ENCODE measurements at regions not wholly inside any gene's neighbourhood (a gene's known extent, or its start where the extent isn't known, plus 50 kb on each side); places are given as distances from the start of the nearest gene placed in this dataset.
"Not testable (repeated sequence)": the region's sequence is repeated elsewhere in the genome, so short reads cannot be mapped to it uniquely, and the experiment has no call there.

- DNase-seq (ENCODE audit: low read depth in 1 of 2, low spot score in 1 of 2): peak in 1 of 2 experiments; percentile 2
These were observed 194.2 kb downstream of the EBLN2 start for GRCh38 chr3:73255609-73256029.

GRCh38 chr3:73257186-73257585 lies 195.7 kb downstream of the EBLN2 start:
- in situ Hi-C loops (cut with HindIII; ENCODE audit: low pct_unique_long_range_greater_than_20kb, low sequenced_read_pairs): no loop called here
- DNase-seq (ENCODE audit: low read depth in 1 of 2, low spot score in 1 of 2): no peak
- TF ChIP-seq JUND (IDR thresholded peaks at IDR 0.05; ENCODE audit: low read depth): no peak

More at GRCh38 chr3:73255609-73256029, 194.2 kb downstream of the EBLN2 start:
- in situ Hi-C loops (cut with HindIII; ENCODE audit: low pct_unique_long_range_greater_than_20kb, low sequenced_read_pairs): no loop called here
- TF ChIP-seq JUND (IDR thresholded peaks at IDR 0.05; ENCODE audit: low read depth): no peak

- TF ChIP-seq JUND (IDR thresholded peaks at IDR 0.05; ENCODE audit: low read depth): no peak
- DNase-seq (ENCODE audit: low read depth in 1 of 2, low spot score in 1 of 2): no peak
- in situ Hi-C loops (cut with HindIII; ENCODE audit: low pct_unique_long_range_greater_than_20kb, low sequenced_read_pairs): no loop called here
These were observed 196.6 kb downstream of the EBLN2 start for GRCh38 chr3:73258057-73258456.

GRCh38 chr3:73259291-73259690 lies 197.8 kb downstream of the EBLN2 start:
- in situ Hi-C loops (cut with HindIII; ENCODE audit: low pct_unique_long_range_greater_than_20kb, low sequenced_read_pairs): no loop called here
- TF ChIP-seq JUND (IDR thresholded peaks at IDR 0.05; ENCODE audit: low read depth): no peak
- no peak for DNase-seq (ENCODE audit: low read depth in 1 of 2, low spot score in 1 of 2)

- no peak for DNase-seq (ENCODE audit: low read depth in 1 of 2, low spot score in 1 of 2)
- TF ChIP-seq JUND (IDR thresholded peaks at IDR 0.05; ENCODE audit: low read depth): no peak
- in situ Hi-C loops (cut with HindIII; ENCODE audit: low pct_unique_long_range_greater_than_20kb, low sequenced_read_pairs): no loop called here
These were observed 198.4 kb downstream of the EBLN2 start for GRCh38 chr3:73259856-73260255.

- DNase-seq (ENCODE audit: low read depth in 1 of 2, low spot score in 1 of 2); in situ Hi-C loops (cut with HindIII; ENCODE audit: low pct_unique_long_range_greater_than_20kb, low sequenced_read_pairs): not testable (repeated sequence)
These were observed 205.1 kb downstream of the EBLN2 start for GRCh38 chr3:73266558-73266957.

GRCh38 chr3:73269126-73269525 lies 207.7 kb downstream of the EBLN2 start:
- in situ Hi-C loops (cut with HindIII; ENCODE audit: low pct_unique_long_range_greater_than_20kb, low sequenced_read_pairs); DNase-seq (ENCODE audit: low read depth in 1 of 2, low spot score in 1 of 2): not testable (repeated sequence)

GRCh38 chr3:73270839-73271483 lies 209.5 kb downstream of the EBLN2 start:
- peak in 1 of 2 experiments; percentile 17 for DNase-seq (ENCODE audit: low read depth in 1 of 2, low spot score in 1 of 2)
- no peak for TF ChIP-seq JUND (IDR thresholded peaks at IDR 0.05; ENCODE audit: low read depth)

GRCh38 chr3:73273341-73273740 lies 211.9 kb downstream of the EBLN2 start:
- TF ChIP-seq JUND (IDR thresholded peaks at IDR 0.05; ENCODE audit: low read depth): no peak
- in situ Hi-C loops (cut with HindIII; ENCODE audit: low pct_unique_long_range_greater_than_20kb, low sequenced_read_pairs): no loop called here
- no peak for DNase-seq (ENCODE audit: low read depth in 1 of 2, low spot score in 1 of 2)

More at GRCh38 chr3:73270839-73271483, 209.5 kb downstream of the EBLN2 start:
- in situ Hi-C loops (cut with HindIII; ENCODE audit: low pct_unique_long_range_greater_than_20kb, low sequenced_read_pairs): no loop called here

GRCh38 chr3:73280746-73281145 lies 219.3 kb downstream of the EBLN2 start:
- DNase-seq (ENCODE audit: low read depth in 1 of 2, low spot score in 1 of 2): no peak
- in situ Hi-C loops (cut with HindIII; ENCODE audit: low pct_unique_long_range_greater_than_20kb, low sequenced_read_pairs): no loop called here
- TF ChIP-seq JUND (IDR thresholded peaks at IDR 0.05; ENCODE audit: low read depth): no peak

- no peak for TF ChIP-seq JUND (IDR thresholded peaks at IDR 0.05; ENCODE audit: low read depth)
- in situ Hi-C loops (cut with HindIII; ENCODE audit: low pct_unique_long_range_greater_than_20kb, low sequenced_read_pairs): no loop called here
- no peak for DNase-seq (ENCODE audit: low read depth in 1 of 2, low spot score in 1 of 2)
These were observed 223.0 kb downstream of the EBLN2 start for GRCh38 chr3:73284472-73284871.

- no peak for TF ChIP-seq JUND (IDR thresholded peaks at IDR 0.05; ENCODE audit: low read depth)
- DNase-seq (ENCODE audit: low read depth in 1 of 2, low spot score in 1 of 2): no peak
- in situ Hi-C loops (cut with HindIII; ENCODE audit: low pct_unique_long_range_greater_than_20kb, low sequenced_read_pairs): no loop called here
These were observed 230.1 kb downstream of the EBLN2 start for GRCh38 chr3:73291541-73291940.

GRCh38 chr3:73292220-73292619 lies 230.8 kb downstream of the EBLN2 start:
- no peak for TF ChIP-seq JUND (IDR thresholded peaks at IDR 0.05; ENCODE audit: low read depth)
- in situ Hi-C loops (cut with HindIII; ENCODE audit: low pct_unique_long_range_greater_than_20kb, low sequenced_read_pairs): no loop called here
- DNase-seq (ENCODE audit: low read depth in 1 of 2, low spot score in 1 of 2): no peak

- no peak for DNase-seq (ENCODE audit: low read depth in 1 of 2, low spot score in 1 of 2)
- in situ Hi-C loops (cut with HindIII; ENCODE audit: low pct_unique_long_range_greater_than_20kb, low sequenced_read_pairs): no loop called here
- no peak for TF ChIP-seq JUND (IDR thresholded peaks at IDR 0.05; ENCODE audit: low read depth)
These were observed 233.1 kb downstream of the EBLN2 start for GRCh38 chr3:73294537-73294936.

Data from T47D (cell line).